Sigmoid colon (tissue), 4 donors: ENCODE measurements at regions not wholly inside any gene's neighbourhood (a gene's known extent, or its start where the extent isn't known, plus 50 kb on each side); places are given as distances from the start of the nearest gene placed in this dataset.

Experiments used
- EP300 ChIP-seq, 4 donors: sonication (generic); formaldehyde crosslinking; IDR thresholded peaks; one replicate each; pipeline ENCODE4 v1.6.1; 2017; ENCODE audit warnings: antibody characterized with exemption in 4 of 4
- POLR2A ChIP-seq, 2 donors: fragments of 450-650 bp; IDR thresholded peaks; one replicate each; pipeline ENCODE4 v1.6.1; 2016; ENCODE audit warnings: antibody characterized with exemption in 2 of 2, mild to moderate bottlenecking in 2 of 2, moderate library complexity in 2 of 2
- POLR2AphosphoS5 ChIP-seq, 4 donors: sonication (generic); formaldehyde crosslinking; IDR thresholded peaks; one replicate each; pipeline ENCODE4 v1.6.1; 2017; ENCODE audit warnings: antibody characterized with exemption in 4 of 4
- TF ChIP-seq, protein P1 (sequence below), 4 experiments: fragments of 450-650 bp in 3 of 4; fragments of 200-600 bp in 1 of 4; IDR thresholded peaks; one replicate each; pipeline ENCODE4 v1.5.1; 2016 to 2019; ENCODE audit warnings: antibody characterized with exemption in 4 of 4, mild to moderate bottlenecking in 3 of 4, moderate library complexity in 2 of 4

GRCh38 chr21:27400045-27400444 is 433.2 kb upstream of the ADAMTS5 start:
- TF ChIP-seq POLR2AphosphoS5 (IDR thresholded peaks at IDR 0.05) = no peak
- TF ChIP-seq POLR2A (IDR thresholded peaks at IDR 0.05) = no peak
- TF ChIP-seq EP300 (IDR thresholded peaks at IDR 0.05) = no peak
- TF ChIP-seq, protein P1, sequence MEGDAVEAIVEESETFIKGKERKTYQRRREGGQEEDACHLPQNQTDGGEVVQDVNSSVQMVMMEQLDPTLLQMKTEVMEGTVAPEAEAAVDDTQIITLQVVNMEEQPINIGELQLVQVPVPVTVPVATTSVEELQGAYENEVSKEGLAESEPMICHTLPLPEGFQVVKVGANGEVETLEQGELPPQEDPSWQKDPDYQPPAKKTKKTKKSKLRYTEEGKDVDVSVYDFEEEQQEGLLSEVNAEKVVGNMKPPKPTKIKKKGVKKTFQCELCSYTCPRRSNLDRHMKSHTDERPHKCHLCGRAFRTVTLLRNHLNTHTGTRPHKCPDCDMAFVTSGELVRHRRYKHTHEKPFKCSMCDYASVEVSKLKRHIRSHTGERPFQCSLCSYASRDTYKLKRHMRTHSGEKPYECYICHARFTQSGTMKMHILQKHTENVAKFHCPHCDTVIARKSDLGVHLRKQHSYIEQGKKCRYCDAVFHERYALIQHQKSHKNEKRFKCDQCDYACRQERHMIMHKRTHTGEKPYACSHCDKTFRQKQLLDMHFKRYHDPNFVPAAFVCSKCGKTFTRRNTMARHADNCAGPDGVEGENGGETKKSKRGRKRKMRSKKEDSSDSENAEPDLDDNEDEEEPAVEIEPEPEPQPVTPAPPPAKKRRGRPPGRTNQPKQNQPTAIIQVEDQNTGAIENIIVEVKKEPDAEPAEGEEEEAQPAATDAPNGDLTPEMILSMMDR (IDR thresholded peaks at IDR 0.05) = no peak
